Tibial nerve (tissue), 4 donors: ENCODE measurements at regions not wholly inside any gene's neighbourhood (a gene's known extent, or its start where the extent isn't known, plus 50 kb on each side); places are given as distances from the start of the nearest gene placed in this dataset.
"Not testable (repeated sequence)": the region's sequence is repeated elsewhere in the genome, so short reads cannot be mapped to it uniquely, and the experiment has no call there.

Experiments
- CTCF ChIP-seq, 5 experiments: fragments of 200-600 bp in 3 of 5; fragments of 450-650 bp in 2 of 5; sonication (generic) in 3 of 5; IDR thresholded peaks; one replicate each; pipeline ENCODE4 v1.5.1; 2016 to 2019; ENCODE audit warnings: antibody characterized with exemption in 5 of 5, mild to moderate bottlenecking in 3 of 5, moderate library complexity in 2 of 5
- EP300 ChIP-seq, 2 donors: sonication (generic); formaldehyde crosslinking; IDR thresholded peaks; one replicate each; pipeline ENCODE4 v1.6.1; 2017; ENCODE audit warnings: antibody characterized with exemption in 2 of 2, mild to moderate bottlenecking in 1 of 2
- POLR2A ChIP-seq, 2 donors: fragments of 450-650 bp; IDR thresholded peaks; one replicate each; pipeline ENCODE4 v1.6.1; 2017; ENCODE audit warnings: antibody characterized with exemption in 2 of 2, mild to moderate bottlenecking in 2 of 2, moderate library complexity in 2 of 2

GRCh38 chr1:37214305-37214704, 180.0 kb upstream of the GRIK3 start:
- TF ChIP-seq CTCF, POLR2A, EP300 (IDR thresholded peaks at IDR 0.05): not testable (repeated sequence)
